22Rv1 (cell line): ENCODE measurements at regions not wholly inside any gene's neighbourhood (a gene's known extent, or its start where the extent isn't known, plus 50 kb on each side); places are given as distances from the start of the nearest gene placed in this dataset.

Experiments
- CTCF ChIP-seq: fragments of 450-650 bp; IDR thresholded peaks from 2 replicates; pipeline ENCODE4 v1.5.1; 2017; ENCODE audit warnings: mild to moderate bottlenecking
- ZFX ChIP-seq: fragments of 450-650 bp; IDR thresholded peaks from 2 replicates; pipeline ENCODE4 v1.6.1; 2017; ENCODE audit warnings: antibody characterized with exemption, borderline replicate concordance

- TF ChIP-seq CTCF: no peak
- no peak for TF ChIP-seq ZFX
Measured at GRCh38 chr12:34384693-34385092, 362.4 kb downstream of the ALG10 start.
